OCI-LY3 (cell line): ENCODE measurements at regions not wholly inside any gene's neighbourhood (a gene's known extent, or its start where the extent isn't known, plus 50 kb on each side); places are given as distances from the start of the nearest gene placed in this dataset.

ENCODE experiments used
- EZH2phosphoT487 ChIP-seq: fragments of 200-600 bp; shearing (Covaris generic); IDR thresholded peaks from 2 replicates; pipeline ENCODE4 v1.6.1; 2018; ENCODE audit warnings: antibody characterized with exemption, mixed run types, low read depth
- TF ChIP-seq, protein P1 (sequence below): fragments of 200-600, 300-600 bp; sonication (generic); IDR thresholded peaks from 2 replicates; pipeline ENCODE4 v1.5.1; 2014; ENCODE audit warnings: antibody characterized with exemption, low read length, low read depth

DNA sequence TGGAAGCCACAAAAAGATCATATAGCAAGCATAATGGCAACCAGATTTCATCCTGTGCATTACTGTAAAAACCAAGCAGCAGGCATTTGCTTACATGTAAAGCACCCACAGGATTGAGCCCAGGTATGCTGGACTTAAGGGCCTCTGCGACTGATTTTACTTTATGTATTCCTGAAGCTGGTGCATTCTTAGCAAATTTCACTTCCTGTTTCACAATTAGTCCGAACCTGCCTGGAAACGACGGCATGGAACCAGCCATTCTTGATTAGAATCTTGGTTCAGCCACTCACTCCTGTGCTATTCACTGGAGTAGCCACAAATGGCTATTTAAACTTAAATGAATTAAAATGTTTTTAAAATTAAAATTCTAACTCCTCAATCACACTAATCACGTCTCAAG, 239.2 kb downstream of the NUAK1 start:
- TF ChIP-seq, protein P1, sequence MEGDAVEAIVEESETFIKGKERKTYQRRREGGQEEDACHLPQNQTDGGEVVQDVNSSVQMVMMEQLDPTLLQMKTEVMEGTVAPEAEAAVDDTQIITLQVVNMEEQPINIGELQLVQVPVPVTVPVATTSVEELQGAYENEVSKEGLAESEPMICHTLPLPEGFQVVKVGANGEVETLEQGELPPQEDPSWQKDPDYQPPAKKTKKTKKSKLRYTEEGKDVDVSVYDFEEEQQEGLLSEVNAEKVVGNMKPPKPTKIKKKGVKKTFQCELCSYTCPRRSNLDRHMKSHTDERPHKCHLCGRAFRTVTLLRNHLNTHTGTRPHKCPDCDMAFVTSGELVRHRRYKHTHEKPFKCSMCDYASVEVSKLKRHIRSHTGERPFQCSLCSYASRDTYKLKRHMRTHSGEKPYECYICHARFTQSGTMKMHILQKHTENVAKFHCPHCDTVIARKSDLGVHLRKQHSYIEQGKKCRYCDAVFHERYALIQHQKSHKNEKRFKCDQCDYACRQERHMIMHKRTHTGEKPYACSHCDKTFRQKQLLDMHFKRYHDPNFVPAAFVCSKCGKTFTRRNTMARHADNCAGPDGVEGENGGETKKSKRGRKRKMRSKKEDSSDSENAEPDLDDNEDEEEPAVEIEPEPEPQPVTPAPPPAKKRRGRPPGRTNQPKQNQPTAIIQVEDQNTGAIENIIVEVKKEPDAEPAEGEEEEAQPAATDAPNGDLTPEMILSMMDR, result no peak
- no peak for TF ChIP-seq EZH2phosphoT487
